Left ventricle myocardium inferior (tissue), 1 donor: ENCODE measurements at regions not wholly inside any gene's neighbourhood (a gene's known extent, or its start where the extent isn't known, plus 50 kb on each side); places are given as distances from the start of the nearest gene placed in this dataset.
"Not testable (repeated sequence)": the region's sequence is repeated elsewhere in the genome, so short reads cannot be mapped to it uniquely, and the experiment has no call there.

ENCODE experiments used
- DNase-seq: peaks from one replicate; pipeline ENCODE4 v3.0.0-alpha.2; 2020
- H3K27ac ChIP-seq: fragments of 200-600 bp; replicated peaks from 2 replicates; pipeline ENCODE4 v1.8.0; 2021
- H3K27me3 ChIP-seq: fragments of 200-600 bp; 2 replicates; pipeline ENCODE4 v1.8.0; 2021; ENCODE audit warnings: low read depth
- H3K36me3 ChIP-seq: fragments of 200-600 bp; 2 replicates; pipeline ENCODE4 v1.8.0; 2021
- H3K4me1 ChIP-seq: fragments of 200-600 bp; 2 replicates; pipeline ENCODE4 v1.8.0; 2021
- H3K4me3 ChIP-seq: fragments of 200-600 bp; 2 replicates; pipeline ENCODE4 v1.8.0; 2021; ENCODE audit warnings: mild to moderate bottlenecking, moderate library complexity
- H3K9me3 ChIP-seq: fragments of 200-600 bp; replicated peaks from 2 replicates; pipeline ENCODE4 v1.8.0; 2021
- intact Hi-C: fragments of 100-400 bp; cut with micrococcal nuclease; formaldehyde crosslinking; loops from one replicate; pipeline ENCODE4 v1.11.0; 2022
- TF ChIP-seq, protein P1 (sequence below): fragments of 200-600 bp; IDR thresholded peaks from 2 replicates; pipeline ENCODE4 v1.8.0; 2021; ENCODE audit warnings: antibody characterized with exemption, mild to moderate bottlenecking, borderline replicate concordance
- donor health status: DM: no; HTN: yes; CAD: no; lungs with severe emphysema.

DNA sequence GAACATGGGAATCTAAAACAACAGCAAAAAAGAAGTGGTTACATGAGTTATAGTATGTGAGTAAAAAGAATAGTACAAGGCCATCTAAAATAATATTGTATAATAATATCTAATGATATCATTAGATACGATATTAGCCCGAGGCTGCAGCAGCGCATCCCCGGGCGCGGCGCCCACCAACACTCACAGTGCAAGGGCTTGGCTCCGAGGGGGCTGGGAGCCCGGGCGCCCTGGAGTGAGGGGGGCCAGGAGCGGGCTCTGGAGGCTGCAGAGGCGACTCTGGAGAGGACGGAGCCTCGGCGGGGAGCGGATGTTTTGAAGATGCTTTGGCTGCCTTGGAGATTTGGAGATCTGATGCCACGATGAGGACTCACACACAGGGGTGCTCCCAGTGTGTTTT, 68.1 kb upstream of the TMEM252 start:
- Histone ChIP-seq H3K4me1 (no peaks in the 10 kb centered on the region), H3K27me3 (peaks cover 6% of the 10 kb centered on the region), H3K9me3 (no peaks in the 10 kb centered on the region), H3K4me3 (no peak overlapping the region), H3K36me3 (no peaks in the 10 kb centered on the region), H3K27ac (no peak overlapping the region)
- TF ChIP-seq, protein P1, sequence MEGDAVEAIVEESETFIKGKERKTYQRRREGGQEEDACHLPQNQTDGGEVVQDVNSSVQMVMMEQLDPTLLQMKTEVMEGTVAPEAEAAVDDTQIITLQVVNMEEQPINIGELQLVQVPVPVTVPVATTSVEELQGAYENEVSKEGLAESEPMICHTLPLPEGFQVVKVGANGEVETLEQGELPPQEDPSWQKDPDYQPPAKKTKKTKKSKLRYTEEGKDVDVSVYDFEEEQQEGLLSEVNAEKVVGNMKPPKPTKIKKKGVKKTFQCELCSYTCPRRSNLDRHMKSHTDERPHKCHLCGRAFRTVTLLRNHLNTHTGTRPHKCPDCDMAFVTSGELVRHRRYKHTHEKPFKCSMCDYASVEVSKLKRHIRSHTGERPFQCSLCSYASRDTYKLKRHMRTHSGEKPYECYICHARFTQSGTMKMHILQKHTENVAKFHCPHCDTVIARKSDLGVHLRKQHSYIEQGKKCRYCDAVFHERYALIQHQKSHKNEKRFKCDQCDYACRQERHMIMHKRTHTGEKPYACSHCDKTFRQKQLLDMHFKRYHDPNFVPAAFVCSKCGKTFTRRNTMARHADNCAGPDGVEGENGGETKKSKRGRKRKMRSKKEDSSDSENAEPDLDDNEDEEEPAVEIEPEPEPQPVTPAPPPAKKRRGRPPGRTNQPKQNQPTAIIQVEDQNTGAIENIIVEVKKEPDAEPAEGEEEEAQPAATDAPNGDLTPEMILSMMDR: no peak
- intact Hi-C loops: no loop called here
- DNase-seq: no peak

- H3K27ac ChIP-seq: no peak overlapping the region
- intact Hi-C loops: no loop called here
- no peaks in the 10 kb centered on the region for H3K36me3 ChIP-seq
- no peaks in the 10 kb centered on the region for H3K4me1 ChIP-seq
- no peak for DNase-seq
- no peak overlapping the region for H3K4me3 ChIP-seq
- TF ChIP-seq, protein P1: no peak
- no peaks in the 10 kb centered on the region for H3K27me3 ChIP-seq
- peaks cover under 1% of the 10 kb centered on the region for H3K9me3 ChIP-seq
These were observed 69.3 kb upstream of the TMEM252 start for GRCh38 chr9:68609901-68610415.

GRCh38 chr9:68614121-68614520, 73.4 kb upstream of the TMEM252 start:
- intact Hi-C loops: no loop called here
- TF ChIP-seq, protein P1: no peak
- H3K27ac ChIP-seq: no peak overlapping the region
- H3K4me3 ChIP-seq: no peak overlapping the region
- DNase-seq: no peak
- no peaks in the 10 kb centered on the region for H3K27me3 ChIP-seq
- H3K9me3 ChIP-seq: peaks cover 3% of the 10 kb centered on the region
- no peaks in the 10 kb centered on the region for H3K4me1 ChIP-seq
- no peaks in the 10 kb centered on the region for H3K36me3 ChIP-seq

DNA sequence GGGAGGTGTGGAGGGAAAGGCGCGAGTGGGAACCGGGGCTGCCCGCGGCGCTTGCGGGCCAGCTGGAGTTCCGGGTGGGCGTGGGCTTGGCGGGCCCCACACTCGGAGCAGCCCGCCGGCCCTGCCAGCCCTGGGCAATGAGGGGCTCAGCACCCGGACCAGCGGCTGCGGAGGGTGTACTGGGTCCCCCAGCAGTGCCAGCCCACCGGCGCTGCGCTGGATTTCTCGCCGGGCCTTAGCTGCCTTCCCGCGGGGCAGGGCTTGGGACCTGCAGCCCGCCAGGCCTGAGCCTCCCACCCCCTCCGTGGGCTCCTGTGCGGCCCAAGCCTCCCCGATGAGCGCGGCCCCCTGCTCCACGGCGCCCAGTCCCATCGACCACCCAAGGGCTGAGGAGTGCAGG, 76.3 kb upstream of the TMEM252 start:
- H3K4me1 ChIP-seq, intact Hi-C loops, H3K27me3 ChIP-seq, H3K4me3 ChIP-seq, H3K27ac ChIP-seq, DNase-seq, H3K36me3 ChIP-seq, H3K9me3 ChIP-seq: not testable (repeated sequence)

DNA sequence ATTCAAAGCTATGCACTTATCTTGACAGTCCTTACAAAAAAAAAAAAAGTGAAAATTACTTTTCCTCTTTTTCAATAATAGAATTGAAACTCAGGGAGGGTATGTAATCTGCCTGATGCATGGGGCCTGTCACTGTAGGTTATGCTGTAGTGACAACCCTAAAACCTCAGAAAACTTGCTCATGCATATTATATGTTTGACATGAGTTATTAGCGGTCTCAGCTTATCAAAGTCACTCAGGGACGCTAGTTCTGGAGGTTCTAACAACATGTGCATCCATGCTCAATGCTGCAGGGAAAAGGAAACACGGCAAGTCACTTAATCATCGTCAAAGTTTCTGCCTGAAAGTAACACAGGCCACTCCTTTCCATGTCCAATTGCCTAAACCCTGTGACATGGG, 78.4 kb upstream of the TMEM252 start:
- Histone ChIP-seq H3K4me1 (no peaks in the 10 kb centered on the region), H3K9me3 (peaks cover 3% of the 10 kb centered on the region), H3K27me3 (no peaks in the 10 kb centered on the region), H3K27ac (no peak overlapping the region), H3K4me3 (no peak overlapping the region), H3K36me3 (no peaks in the 10 kb centered on the region)
- TF ChIP-seq, protein P1: no peak
- intact Hi-C loops: no loop called here
- DNase-seq: no peak

- Histone ChIP-seq H3K27ac (no peak overlapping the region), H3K9me3 (peaks cover 3% of the 10 kb centered on the region), H3K4me1 (no peaks in the 10 kb centered on the region), H3K27me3 (no peaks in the 10 kb centered on the region), H3K4me3 (no peak overlapping the region), H3K36me3 (no peaks in the 10 kb centered on the region)
- intact Hi-C loops: no loop called here
- no peak for DNase-seq
- TF ChIP-seq, protein P1: no peak
These were observed 79.0 kb upstream of the TMEM252 start for GRCh38 chr9:68619636-68620035.
